ENCODE measurements at regions not wholly inside any gene's neighbourhood (a gene's known extent, or its start where the extent isn't known, plus 50 kb on each side); places are given as distances from the start of the nearest gene placed in this dataset.

- Histone ChIP-seq H3K27ac (ENCODE audit: low read length) (no peak overlapping the region), H3K27me3 (ENCODE audit: control insufficient read depth, insufficient read depth, low read length) (no peaks in the 10 kb centered on the region), H3K36me3 (ENCODE audit: control insufficient read depth, insufficient read depth, low read length) (no peaks in the 10 kb centered on the region), H3K4me1 (ENCODE audit: control insufficient read depth, insufficient read depth, low read length) (no peaks in the 10 kb centered on the region), H3K9me3 (ENCODE audit: control insufficient read depth, low read depth, low read length) (no peaks in the 10 kb centered on the region), H3K4me3 (ENCODE audit: low read length) (no peak overlapping the region)
- DNase-seq, result no peak
- WGBS (ENCODE audit: insufficient coverage, low lambda C conversion rate), result 90% methylated on average over 2 of the region's 3 CpGs
These were observed 1943.0 kb downstream of the MRPL39 start for GRCh38 chr21:23664193-23664694.

GRCh38 chr21:23660560-23660959 lies 1946.7 kb downstream of the MRPL39 start:
- Histone ChIP-seq H3K36me3 (ENCODE audit: control insufficient read depth, insufficient read depth, low read length) (no peaks in the 10 kb centered on the region), H3K4me1 (ENCODE audit: control insufficient read depth, insufficient read depth, low read length) (no peaks in the 10 kb centered on the region), H3K27ac (ENCODE audit: low read length) (no peak overlapping the region), H3K9me3 (ENCODE audit: control insufficient read depth, low read depth, low read length) (no peaks in the 10 kb centered on the region), H3K4me3 (ENCODE audit: low read length) (no peak overlapping the region), H3K27me3 (ENCODE audit: control insufficient read depth, insufficient read depth, low read length) (no peaks in the 10 kb centered on the region)
- WGBS (ENCODE audit: insufficient coverage, low lambda C conversion rate), result no CpG with 5 or more reads among the region's 3 CpGs
- DNase-seq, result no peak

GRCh38 chr21:23644768-23645167 lies 1962.5 kb downstream of the MRPL39 start:
- WGBS (ENCODE audit: insufficient coverage, low lambda C conversion rate), result no CpG with 5 or more reads among the region's 2 CpGs

GRCh38 chr21:23639721-23640120 lies 1967.6 kb downstream of the MRPL39 start:
- Histone ChIP-seq H3K9me3 (ENCODE audit: control insufficient read depth, low read depth, low read length) (peaks cover 3% of the 10 kb centered on the region), H3K27ac (ENCODE audit: low read length) (no peak overlapping the region), H3K36me3 (ENCODE audit: control insufficient read depth, insufficient read depth, low read length) (no peaks in the 10 kb centered on the region), H3K4me1 (ENCODE audit: control insufficient read depth, insufficient read depth, low read length) (no peaks in the 10 kb centered on the region), H3K27me3 (ENCODE audit: control insufficient read depth, insufficient read depth, low read length) (no peaks in the 10 kb centered on the region), H3K4me3 (ENCODE audit: low read length) (no peak overlapping the region)
- 78% methylated on average over 1 of the region's 2 CpGs for WGBS (ENCODE audit: insufficient coverage, low lambda C conversion rate)
- no peak for DNase-seq

More at GRCh38 chr21:23644768-23645167, 1962.5 kb downstream of the MRPL39 start:
- H3K4me3 ChIP-seq (ENCODE audit: low read length), result no peak overlapping the region
- no peak for DNase-seq
- H3K36me3 ChIP-seq (ENCODE audit: control insufficient read depth, insufficient read depth, low read length), result no peaks in the 10 kb centered on the region
- no peaks in the 10 kb centered on the region for H3K4me1 ChIP-seq (ENCODE audit: control insufficient read depth, insufficient read depth, low read length)
- no peaks in the 10 kb centered on the region for H3K27me3 ChIP-seq (ENCODE audit: control insufficient read depth, insufficient read depth, low read length)
- no peak overlapping the region for H3K27ac ChIP-seq (ENCODE audit: low read length)
- no peaks in the 10 kb centered on the region for H3K9me3 ChIP-seq (ENCODE audit: control insufficient read depth, low read depth, low read length)

GRCh38 chr21:23638131-23638695 lies 1969.1 kb downstream of the MRPL39 start:
- no peak for DNase-seq
- H3K9me3 ChIP-seq (ENCODE audit: control insufficient read depth, low read depth, low read length), result peaks cover 3% of the 10 kb centered on the region
- H3K36me3 ChIP-seq (ENCODE audit: control insufficient read depth, insufficient read depth, low read length), result no peaks in the 10 kb centered on the region
- no peaks in the 10 kb centered on the region for H3K27me3 ChIP-seq (ENCODE audit: control insufficient read depth, insufficient read depth, low read length)
- WGBS (ENCODE audit: insufficient coverage, low lambda C conversion rate), result no CpG with 5 or more reads among the region's 1 CpG
- no peak overlapping the region for H3K4me3 ChIP-seq (ENCODE audit: low read length)
- no peak overlapping the region for H3K27ac ChIP-seq (ENCODE audit: low read length)
- H3K4me1 ChIP-seq (ENCODE audit: control insufficient read depth, insufficient read depth, low read length), result no peaks in the 10 kb centered on the region

- peaks cover 3% of the 10 kb centered on the region for H3K9me3 ChIP-seq (ENCODE audit: control insufficient read depth, low read depth, low read length)
- peak in 1 of 2 donors; percentile 1 for DNase-seq
- no peak overlapping the region for H3K27ac ChIP-seq (ENCODE audit: low read length)
- 33% methylated on average over 1 of the region's 5 CpGs for WGBS (ENCODE audit: insufficient coverage, low lambda C conversion rate)
- H3K27me3 ChIP-seq (ENCODE audit: control insufficient read depth, insufficient read depth, low read length), result no peaks in the 10 kb centered on the region
- no peak overlapping the region for H3K4me3 ChIP-seq (ENCODE audit: low read length)
- no peaks in the 10 kb centered on the region for H3K36me3 ChIP-seq (ENCODE audit: control insufficient read depth, insufficient read depth, low read length)
- no peaks in the 10 kb centered on the region for H3K4me1 ChIP-seq (ENCODE audit: control insufficient read depth, insufficient read depth, low read length)
These were observed 1973.8 kb downstream of the MRPL39 start for GRCh38 chr21:23633447-23633940.

GRCh38 chr21:23624281-23624680 lies 1983.0 kb downstream of the MRPL39 start:
- Histone ChIP-seq H3K4me1 (ENCODE audit: control insufficient read depth, insufficient read depth, low read length) (no peaks in the 10 kb centered on the region), H3K36me3 (ENCODE audit: control insufficient read depth, insufficient read depth, low read length) (no peaks in the 10 kb centered on the region), H3K27me3 (ENCODE audit: control insufficient read depth, insufficient read depth, low read length) (no peaks in the 10 kb centered on the region), H3K27ac (ENCODE audit: low read length) (no peak overlapping the region), H3K4me3 (ENCODE audit: low read length) (no peak overlapping the region), H3K9me3 (ENCODE audit: control insufficient read depth, low read depth, low read length) (no peaks in the 10 kb centered on the region)
- no peak for DNase-seq
- WGBS (ENCODE audit: insufficient coverage, low lambda C conversion rate), result 100% methylated on average over 1 of the region's 3 CpGs

GRCh38 chr21:23613014-23613413 lies 1994.3 kb downstream of the MRPL39 start:
- Histone ChIP-seq H3K27ac (ENCODE audit: low read length) (no peak overlapping the region), H3K9me3 (ENCODE audit: control insufficient read depth, low read depth, low read length) (no peaks in the 10 kb centered on the region), H3K36me3 (ENCODE audit: control insufficient read depth, insufficient read depth, low read length) (no peaks in the 10 kb centered on the region), H3K4me3 (ENCODE audit: low read length) (no peak overlapping the region), H3K4me1 (ENCODE audit: control insufficient read depth, insufficient read depth, low read length) (no peaks in the 10 kb centered on the region), H3K27me3 (ENCODE audit: control insufficient read depth, insufficient read depth, low read length) (no peaks in the 10 kb centered on the region)
- DNase-seq, result no peak
- no CpG with 5 or more reads among the region's 4 CpGs for WGBS (ENCODE audit: insufficient coverage, low lambda C conversion rate)

- Histone ChIP-seq H3K9me3 (ENCODE audit: control insufficient read depth, low read depth, low read length) (no peaks in the 10 kb centered on the region), H3K4me3 (ENCODE audit: low read length) (no peak overlapping the region), H3K4me1 (ENCODE audit: control insufficient read depth, insufficient read depth, low read length) (no peaks in the 10 kb centered on the region), H3K27me3 (ENCODE audit: control insufficient read depth, insufficient read depth, low read length) (no peaks in the 10 kb centered on the region), H3K27ac (ENCODE audit: low read length) (no peak overlapping the region), H3K36me3 (ENCODE audit: control insufficient read depth, insufficient read depth, low read length) (no peaks in the 10 kb centered on the region)
- no peak for DNase-seq
- WGBS (ENCODE audit: insufficient coverage, low lambda C conversion rate), result no CpG with 5 or more reads among the region's 1 CpG
These were observed 1995.1 kb downstream of the MRPL39 start for GRCh38 chr21:23612210-23612609.

GRCh38 chr21:23607782-23608431 lies 1999.4 kb downstream of the MRPL39 start:
- no peak overlapping the region for H3K4me3 ChIP-seq (ENCODE audit: low read length)
- H3K27ac ChIP-seq (ENCODE audit: low read length), result no peak overlapping the region
- 60% methylated on average over 3 of the region's 4 CpGs for WGBS (ENCODE audit: insufficient coverage, low lambda C conversion rate)
- H3K4me1 ChIP-seq (ENCODE audit: control insufficient read depth, insufficient read depth, low read length), result no peaks in the 10 kb centered on the region
- no peaks in the 10 kb centered on the region for H3K9me3 ChIP-seq (ENCODE audit: control insufficient read depth, low read depth, low read length)
- H3K27me3 ChIP-seq (ENCODE audit: control insufficient read depth, insufficient read depth, low read length), result no peaks in the 10 kb centered on the region
- DNase-seq, result no peak
- no peaks in the 10 kb centered on the region for H3K36me3 ChIP-seq (ENCODE audit: control insufficient read depth, insufficient read depth, low read length)

GRCh38 chr21:23601549-23601948 lies 2005.7 kb downstream of the MRPL39 start:
- no peaks in the 10 kb centered on the region for H3K9me3 ChIP-seq (ENCODE audit: control insufficient read depth, low read depth, low read length)
- no peaks in the 10 kb centered on the region for H3K4me1 ChIP-seq (ENCODE audit: control insufficient read depth, insufficient read depth, low read length)
- H3K36me3 ChIP-seq (ENCODE audit: control insufficient read depth, insufficient read depth, low read length), result no peaks in the 10 kb centered on the region
- no peak overlapping the region for H3K4me3 ChIP-seq (ENCODE audit: low read length)
- H3K27me3 ChIP-seq (ENCODE audit: control insufficient read depth, insufficient read depth, low read length), result no peaks in the 10 kb centered on the region
- 100% methylated on average over 1 of the region's 4 CpGs for WGBS (ENCODE audit: insufficient coverage, low lambda C conversion rate)
- no peak for DNase-seq
- no peak overlapping the region for H3K27ac ChIP-seq (ENCODE audit: low read length)

All from large intestine (tissue), 3 donors.